Fibroblast of lung (primary cell): ENCODE measurements at regions not wholly inside any gene's neighbourhood (a gene's known extent, or its start where the extent isn't known, plus 50 kb on each side); places are given as distances from the start of the nearest gene placed in this dataset.

ENCODE experiments used
- DNase-seq, 2 donors: peaks; one replicate each; pipeline versions ENCODE4 v3.0.0 to v3.0.0-alpha.2; 2010; ENCODE audit warnings: low read depth in 2 of 2
- H2AFZ ChIP-seq: 2 replicates; pipeline ENCODE4 v1.5.1; 2012; ENCODE audit warnings: low read length, control low read depth, inconsistent platforms
- H3K27ac ChIP-seq: 2 replicates; pipeline ENCODE4 v1.5.1; 2011; ENCODE audit warnings: low read length, control low read depth; ENCODE audit not compliant: insufficient read depth
- H3K27me3 ChIP-seq: 2 replicates; pipeline ENCODE4 v1.5.1; 2011; ENCODE audit warnings: mild to moderate bottlenecking, low read length; ENCODE audit not compliant: control insufficient read depth, insufficient read depth
- H3K36me3 ChIP-seq: 2 replicates; pipeline ENCODE4 v1.5.1; 2011; ENCODE audit warnings: low read length; ENCODE audit not compliant: control insufficient read depth, insufficient read depth
- H3K4me1 ChIP-seq: 2 replicates; pipeline ENCODE4 v1.5.1; 2011; ENCODE audit warnings: low read length; ENCODE audit not compliant: control insufficient read depth, insufficient read depth; ENCODE audit errors: extremely low read depth
- H3K4me2 ChIP-seq: 2 replicates; pipeline ENCODE4 v1.5.1; 2011; ENCODE audit warnings: low read length, control low read depth; ENCODE audit not compliant: insufficient read depth; ENCODE audit errors: extremely low read depth
- H3K4me3 ChIP-seq, 4 experiments: fragments of 200-600 bp in 1 of 4; sonication (generic) in 1 of 4; replicated peaks in 1 of 4; 2 replicates each; pipeline ENCODE4 v1.5.1; 2011 to 2016; ENCODE audit warnings: low read length in 4 of 4, low read depth in 3 of 4, mild to moderate bottlenecking in 3 of 4, control low read depth in 2 of 4, inconsistent platforms in 1 of 4, mixed read lengths in 1 of 4; ENCODE audit not compliant: insufficient read depth in 1 of 4; ENCODE audit errors: control extremely low read depth in 1 of 4
- H3K79me2 ChIP-seq: 2 replicates; pipeline ENCODE4 v1.5.1; 2012; ENCODE audit warnings: mild to moderate bottlenecking, low read length, inconsistent platforms; ENCODE audit not compliant: control insufficient read depth, insufficient read depth
- H3K9ac ChIP-seq: 2 replicates; pipeline ENCODE4 v1.5.1; 2011; ENCODE audit warnings: mild to moderate bottlenecking, low read length, control low read depth; ENCODE audit not compliant: insufficient read depth
- H3K9me3 ChIP-seq: 2 replicates; pipeline ENCODE4 v1.5.1; 2012; ENCODE audit warnings: low read depth, low read length; ENCODE audit not compliant: control insufficient read depth, insufficient read depth
- H4K20me1 ChIP-seq: 2 replicates; pipeline ENCODE4 v1.5.1; 2011; ENCODE audit warnings: low read length; ENCODE audit not compliant: control insufficient read depth, insufficient read depth; ENCODE audit errors: extremely low read depth
- EZH2 ChIP-seq: IDR thresholded peaks from 2 replicates; pipeline ENCODE4 v1.5.1; 2012; ENCODE audit warnings: low read length, control low read depth, mild to moderate bottlenecking; ENCODE audit errors: missing control alignments
- TF ChIP-seq, protein P1 (sequence below), 2 donors: IDR thresholded peaks in 1 of 2; conservative IDR thresholded peaks in 1 of 2; 1 replicate in 1 of 2; 2 replicates in 1 of 2; pipeline ENCODE4 v1.5.1; 2011 to 2012; ENCODE audit warnings: low read length in 2 of 2, control low read depth in 1 of 2, inconsistent platforms in 1 of 2, low read depth in 1 of 2, mild to moderate bottlenecking in 1 of 2

DNA sequence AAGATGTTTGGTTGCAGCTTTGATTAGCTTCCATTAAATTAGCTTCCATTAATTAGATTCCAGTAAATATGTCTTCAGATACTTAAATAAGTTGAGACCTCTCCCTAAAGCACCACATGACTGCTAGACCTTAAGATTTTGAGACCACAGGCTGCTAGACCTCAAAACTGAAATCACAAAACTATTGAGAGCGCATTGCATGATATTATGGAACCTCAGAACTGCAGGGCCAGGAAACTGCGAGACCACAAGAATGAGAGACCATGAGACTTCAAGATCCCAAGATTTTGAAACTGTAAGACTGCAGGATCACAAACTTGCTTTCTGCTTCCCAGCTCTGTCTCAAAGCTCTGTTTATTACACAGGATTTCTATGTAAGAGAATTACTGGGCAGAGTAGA lies 87.4 kb downstream of the TRIM42 start:
- H3K9me3 ChIP-seq, result no peaks in the 10 kb centered on the region
- H3K79me2 ChIP-seq, result no peaks in the 10 kb centered on the region
- no peak overlapping the region for H3K4me2 ChIP-seq
- no peaks in the 10 kb centered on the region for H3K36me3 ChIP-seq
- no peaks in the 10 kb centered on the region for H4K20me1 ChIP-seq
- no peak overlapping the region for H2AFZ ChIP-seq
- no peaks in the 10 kb centered on the region for H3K27me3 ChIP-seq
- no peaks in the 10 kb centered on the region for H3K4me1 ChIP-seq
- TF ChIP-seq, protein P1, sequence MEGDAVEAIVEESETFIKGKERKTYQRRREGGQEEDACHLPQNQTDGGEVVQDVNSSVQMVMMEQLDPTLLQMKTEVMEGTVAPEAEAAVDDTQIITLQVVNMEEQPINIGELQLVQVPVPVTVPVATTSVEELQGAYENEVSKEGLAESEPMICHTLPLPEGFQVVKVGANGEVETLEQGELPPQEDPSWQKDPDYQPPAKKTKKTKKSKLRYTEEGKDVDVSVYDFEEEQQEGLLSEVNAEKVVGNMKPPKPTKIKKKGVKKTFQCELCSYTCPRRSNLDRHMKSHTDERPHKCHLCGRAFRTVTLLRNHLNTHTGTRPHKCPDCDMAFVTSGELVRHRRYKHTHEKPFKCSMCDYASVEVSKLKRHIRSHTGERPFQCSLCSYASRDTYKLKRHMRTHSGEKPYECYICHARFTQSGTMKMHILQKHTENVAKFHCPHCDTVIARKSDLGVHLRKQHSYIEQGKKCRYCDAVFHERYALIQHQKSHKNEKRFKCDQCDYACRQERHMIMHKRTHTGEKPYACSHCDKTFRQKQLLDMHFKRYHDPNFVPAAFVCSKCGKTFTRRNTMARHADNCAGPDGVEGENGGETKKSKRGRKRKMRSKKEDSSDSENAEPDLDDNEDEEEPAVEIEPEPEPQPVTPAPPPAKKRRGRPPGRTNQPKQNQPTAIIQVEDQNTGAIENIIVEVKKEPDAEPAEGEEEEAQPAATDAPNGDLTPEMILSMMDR (conservative IDR thresholded peaks at IDR 0.05 in 1 of 2, IDR thresholded peaks at IDR 0.05 in 1 of 2; ENCODE audit: low read depth in 1 of 2, low read length in 2 of 2), result no peak
- TF ChIP-seq EZH2, result no peak
- no peak overlapping the region for H3K4me3 ChIP-seq
- H3K27ac ChIP-seq, result no peak overlapping the region
- DNase-seq, result no peak
- H3K9ac ChIP-seq, result no peak overlapping the region

DNA sequence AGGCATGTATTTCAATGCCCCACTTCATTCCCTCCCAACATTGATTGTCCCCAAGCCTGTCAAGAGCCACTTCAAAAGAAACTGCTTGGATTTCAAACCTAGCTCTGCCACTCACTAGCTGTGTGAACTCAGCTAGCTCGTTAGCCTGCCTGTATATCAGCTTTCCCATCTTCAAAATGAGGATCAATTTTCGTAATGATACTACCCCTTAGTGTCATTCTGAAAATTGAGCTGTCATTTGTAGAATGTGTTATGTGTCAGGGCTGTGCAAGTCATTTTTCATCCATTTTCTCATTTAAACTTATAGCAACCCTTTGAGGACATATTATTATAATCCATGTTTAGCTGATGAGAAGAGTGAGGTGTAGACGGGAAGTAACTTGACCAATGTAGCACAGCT lies 88.6 kb downstream of the TRIM42 start:
- Histone ChIP-seq H3K4me1 (no peaks in the 10 kb centered on the region), H3K4me3 (no peak overlapping the region), H3K9ac (no peak overlapping the region), H3K27me3 (no peaks in the 10 kb centered on the region), H4K20me1 (no peaks in the 10 kb centered on the region), H3K36me3 (no peaks in the 10 kb centered on the region), H3K79me2 (no peaks in the 10 kb centered on the region), H3K9me3 (no peaks in the 10 kb centered on the region), H3K27ac (no peak overlapping the region), H3K4me2 (no peak overlapping the region), H2AFZ (no peak overlapping the region)
- no peak for DNase-seq
- TF ChIP-seq EZH2, result no peak
- TF ChIP-seq, protein P1 (conservative IDR thresholded peaks at IDR 0.05 in 1 of 2, IDR thresholded peaks at IDR 0.05 in 1 of 2; ENCODE audit: low read depth in 1 of 2, low read length in 2 of 2), result no peak

DNA sequence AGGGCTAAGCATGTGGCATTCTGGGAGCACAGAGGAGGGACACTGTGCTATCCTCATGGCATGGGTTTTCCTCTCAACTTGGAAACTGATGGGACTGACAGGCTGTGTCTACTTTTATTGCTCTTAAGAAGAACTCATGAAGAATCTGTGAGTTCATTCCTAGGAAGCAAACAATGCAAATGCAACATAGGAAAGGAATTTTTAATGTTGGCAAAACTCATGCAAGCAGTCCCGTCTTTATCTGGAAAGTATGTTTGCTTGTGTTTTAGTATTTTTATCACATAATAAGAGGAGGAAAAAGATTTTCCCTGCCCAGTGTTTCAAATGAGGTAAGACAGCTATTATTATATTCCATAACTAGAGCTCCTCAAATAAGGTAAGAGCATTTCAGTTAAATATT lies 89.7 kb downstream of the TRIM42 start:
- Histone ChIP-seq H3K79me2 (no peaks in the 10 kb centered on the region), H3K4me1 (no peaks in the 10 kb centered on the region), H3K27ac (no peak overlapping the region), H3K9ac (no peak overlapping the region), H3K4me3 (no peak overlapping the region), H4K20me1 (no peaks in the 10 kb centered on the region), H3K27me3 (no peaks in the 10 kb centered on the region), H2AFZ (no peak overlapping the region), H3K9me3 (no peaks in the 10 kb centered on the region), H3K36me3 (no peaks in the 10 kb centered on the region), H3K4me2 (no peak overlapping the region)
- no peak for DNase-seq
- TF ChIP-seq EZH2, result no peak
- TF ChIP-seq, protein P1 (conservative IDR thresholded peaks at IDR 0.05 in 1 of 2, IDR thresholded peaks at IDR 0.05 in 1 of 2; ENCODE audit: low read depth in 1 of 2, low read length in 2 of 2), result no peak
